KMS-11 (cell line): ENCODE measurements at regions not wholly inside any gene's neighbourhood (a gene's known extent, or its start where the extent isn't known, plus 50 kb on each side); places are given as distances from the start of the nearest gene placed in this dataset.

ENCODE experiments used
- H2AFZ ChIP-seq: fragments of 200-600 bp; sonication (generic); 2 replicates; pipeline ENCODE4 v1.6.1; 2016; ENCODE audit warnings: antibody characterized with exemption, mixed run types, low read depth
- H3K27ac ChIP-seq: fragments of 200-600 bp; sonication (generic); 2 replicates; pipeline ENCODE4 v1.6.1; 2016; ENCODE audit warnings: mild to moderate bottlenecking, mixed run types
- H3K27me3 ChIP-seq: fragments of 200-600 bp; sonication (generic); 2 replicates; pipeline ENCODE4 v1.6.1; 2017; ENCODE audit warnings: mild to moderate bottlenecking, low read depth, mixed run types, moderate library complexity; ENCODE audit not compliant: insufficient read depth
- H3K36me3 ChIP-seq: fragments of 200-600 bp; sonication (generic); 2 replicates; pipeline ENCODE4 v1.6.1; 2017; ENCODE audit warnings: mild to moderate bottlenecking, mixed run types; ENCODE audit not compliant: insufficient read depth
- H3K4me1 ChIP-seq: fragments of 200-600 bp; sonication (generic); 2 replicates; pipeline ENCODE4 v1.6.1; 2016; ENCODE audit warnings: mild to moderate bottlenecking, low read depth, mixed run types; ENCODE audit not compliant: poor library complexity, severe bottlenecking
- H3K4me2 ChIP-seq: fragments of 200-600 bp; sonication (generic); 2 replicates; pipeline ENCODE4 v1.7.0; 2016; ENCODE audit warnings: mild to moderate bottlenecking, mixed run types
- H3K4me3 ChIP-seq: fragments of 200-600 bp; sonication (generic); IDR thresholded peaks from 2 replicates; pipeline ENCODE4 v1.6.1; 2017; ENCODE audit warnings: low read depth, low read length, mixed read lengths; ENCODE audit not compliant: insufficient read depth
- H3K79me2 ChIP-seq: fragments of 200-600 bp; sonication (generic); 2 replicates; pipeline ENCODE4 v1.6.1; 2016; ENCODE audit warnings: low read depth, mixed run types; ENCODE audit not compliant: insufficient read depth
- H3K9ac ChIP-seq: fragments of 200-600 bp; sonication (generic); 2 replicates; pipeline ENCODE4 v1.6.1; 2016; ENCODE audit warnings: mild to moderate bottlenecking, mixed run types
- H4K20me1 ChIP-seq: fragments of 200-600 bp; sonication (generic); 2 replicates; pipeline ENCODE4 v1.6.1; 2016; ENCODE audit warnings: mild to moderate bottlenecking, mixed run types; ENCODE audit not compliant: insufficient read depth
- TF ChIP-seq, protein P1 (sequence below): fragments of 200-600 bp; sonication (generic); conservative IDR thresholded peaks from 2 replicates; pipeline ENCODE4 v1.6.1; 2017; ENCODE audit warnings: low read depth, mild to moderate bottlenecking, antibody characterized with exemption, low read length, moderate library complexity, mixed read lengths

- Histone ChIP-seq H3K27me3 (no peaks in the 10 kb centered on the region), H3K36me3 (no peaks in the 10 kb centered on the region), H3K79me2 (no peaks in the 10 kb centered on the region), H3K9ac (no peak overlapping the region), H3K4me2 (peak overlapping the region; percentile 75), H3K27ac (peak overlapping the region; percentile 53; the same call in 1 of the 2 replicates), H3K4me3 (no peak overlapping the region), H2AFZ (no peak overlapping the region), H3K4me1 (peaks cover 30% of the 10 kb centered on the region), H4K20me1 (no peaks in the 10 kb centered on the region)
- TF ChIP-seq, protein P1, sequence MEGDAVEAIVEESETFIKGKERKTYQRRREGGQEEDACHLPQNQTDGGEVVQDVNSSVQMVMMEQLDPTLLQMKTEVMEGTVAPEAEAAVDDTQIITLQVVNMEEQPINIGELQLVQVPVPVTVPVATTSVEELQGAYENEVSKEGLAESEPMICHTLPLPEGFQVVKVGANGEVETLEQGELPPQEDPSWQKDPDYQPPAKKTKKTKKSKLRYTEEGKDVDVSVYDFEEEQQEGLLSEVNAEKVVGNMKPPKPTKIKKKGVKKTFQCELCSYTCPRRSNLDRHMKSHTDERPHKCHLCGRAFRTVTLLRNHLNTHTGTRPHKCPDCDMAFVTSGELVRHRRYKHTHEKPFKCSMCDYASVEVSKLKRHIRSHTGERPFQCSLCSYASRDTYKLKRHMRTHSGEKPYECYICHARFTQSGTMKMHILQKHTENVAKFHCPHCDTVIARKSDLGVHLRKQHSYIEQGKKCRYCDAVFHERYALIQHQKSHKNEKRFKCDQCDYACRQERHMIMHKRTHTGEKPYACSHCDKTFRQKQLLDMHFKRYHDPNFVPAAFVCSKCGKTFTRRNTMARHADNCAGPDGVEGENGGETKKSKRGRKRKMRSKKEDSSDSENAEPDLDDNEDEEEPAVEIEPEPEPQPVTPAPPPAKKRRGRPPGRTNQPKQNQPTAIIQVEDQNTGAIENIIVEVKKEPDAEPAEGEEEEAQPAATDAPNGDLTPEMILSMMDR, result no peak
Measured at GRCh38 chr18:10391506-10391905, 62.9 kb upstream of the APCDD1 start.

- no peak overlapping the region for H2AFZ ChIP-seq
- no peak overlapping the region for H3K4me3 ChIP-seq
- peaks cover 16% of the 10 kb centered on the region for H3K4me1 ChIP-seq
- TF ChIP-seq, protein P1, result no peak
- H3K27ac ChIP-seq, result no peak overlapping the region
- no peak overlapping the region for H3K4me2 ChIP-seq
- H3K9ac ChIP-seq, result no peak overlapping the region
- no peaks in the 10 kb centered on the region for H4K20me1 ChIP-seq
- no peaks in the 10 kb centered on the region for H3K79me2 ChIP-seq
- no peaks in the 10 kb centered on the region for H3K36me3 ChIP-seq
- no peaks in the 10 kb centered on the region for H3K27me3 ChIP-seq
Measured at GRCh38 chr18:10397004-10397403, 57.4 kb upstream of the APCDD1 start.

DNA sequence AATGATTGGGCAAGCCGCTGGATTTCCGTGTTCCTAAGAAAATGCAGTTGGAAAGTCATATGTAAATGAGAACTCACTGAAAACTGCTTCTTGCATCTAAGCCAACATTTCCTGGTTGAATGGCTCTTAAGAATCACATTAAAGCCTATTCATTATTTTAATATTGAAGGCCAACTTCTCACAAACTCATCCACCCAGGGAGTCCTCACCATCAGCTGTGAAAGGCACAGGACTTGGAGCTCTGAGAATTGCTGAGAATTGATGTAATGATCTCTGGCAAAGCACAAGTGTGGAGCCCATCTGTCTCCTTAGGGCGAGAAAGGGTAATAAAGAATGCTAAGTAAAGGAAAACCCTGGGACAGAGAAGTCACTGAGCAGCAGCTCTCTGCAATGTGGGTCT lies 55.9 kb upstream of the APCDD1 start:
- Histone ChIP-seq H3K27ac (no peak overlapping the region), H3K79me2 (no peaks in the 10 kb centered on the region), H3K27me3 (no peaks in the 10 kb centered on the region), H3K4me3 (no peak overlapping the region), H4K20me1 (no peaks in the 10 kb centered on the region), H3K4me2 (no peak overlapping the region), H3K9ac (no peak overlapping the region), H3K36me3 (no peaks in the 10 kb centered on the region), H2AFZ (no peak overlapping the region), H3K4me1 (peaks cover under 1% of the 10 kb centered on the region)
- TF ChIP-seq, protein P1, result no peak

DNA sequence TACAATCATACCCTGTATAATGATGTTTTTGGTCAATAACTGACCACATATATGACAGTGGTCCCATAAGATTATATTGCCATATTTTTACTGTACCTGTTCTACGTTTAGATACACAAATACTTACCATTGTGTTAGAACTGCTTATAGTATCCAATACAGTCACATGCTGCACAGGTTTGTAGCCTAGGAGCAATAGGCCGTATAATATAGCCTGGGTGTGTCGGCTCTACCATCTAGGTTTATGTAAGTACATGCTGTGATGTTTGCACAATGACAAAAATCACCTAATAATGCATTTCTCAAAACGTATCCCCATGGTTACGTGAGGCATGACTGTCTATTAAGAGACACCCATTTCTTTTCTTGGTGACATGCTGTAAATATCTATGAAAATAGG lies 55.0 kb upstream of the APCDD1 start:
- TF ChIP-seq, protein P1, result no peak
- Histone ChIP-seq H3K79me2 (no peaks in the 10 kb centered on the region), H3K9ac (no peak overlapping the region), H3K27me3 (no peaks in the 10 kb centered on the region), H3K36me3 (no peaks in the 10 kb centered on the region), H3K4me3 (no peak overlapping the region), H4K20me1 (no peaks in the 10 kb centered on the region), H2AFZ (no peak overlapping the region), H3K4me2 (no peak overlapping the region), H3K27ac (no peak overlapping the region), H3K4me1 (no peaks in the 10 kb centered on the region)
